Thoracic aorta (tissue), 2 donors: ENCODE measurements at regions not wholly inside any gene's neighbourhood (a gene's known extent, or its start where the extent isn't known, plus 50 kb on each side); places are given as distances from the start of the nearest gene placed in this dataset.

Experiments used
- ATAC-seq: fragments of 150-250 bp; one replicate; pipeline ENCODE4 v1.8.0; 2017; ENCODE audit warnings: low read depth; ENCODE audit not compliant: insufficient number of reproducible peaks, low FRiP score
- DNase-seq: peaks from one replicate; pipeline ENCODE4 v3.0.0-alpha.2; 2020; ENCODE audit warnings: low spot score
- H3K27ac ChIP-seq, 2 donors: fragments of 200-600 bp; sonication (generic); 1 replicate in 1 of 2; 2 replicates in 1 of 2; pipeline ENCODE4 v1.5.1; 2016; ENCODE audit warnings: mild to moderate bottlenecking in 2 of 2, moderate library complexity in 2 of 2
- H3K27me3 ChIP-seq: fragments of 200-600 bp; sonication (generic); replicated peaks from 2 replicates; pipeline ENCODE4 v1.6.0; 2016; ENCODE audit warnings: mild to moderate bottlenecking; ENCODE audit not compliant: insufficient read depth
- H3K36me3 ChIP-seq: fragments of 200-600 bp; sonication (generic); one replicate; pipeline ENCODE4 v1.5.1; 2016
- H3K4me1 ChIP-seq, 2 donors: fragments of 200-600 bp; sonication (generic); 1 replicate in 1 of 2; 2 replicates in 1 of 2; pipeline versions ENCODE4 v1.5.1 to v1.6.0; 2016; ENCODE audit warnings: low read depth in 2 of 2, mild to moderate bottlenecking in 1 of 2; ENCODE audit not compliant: control insufficient read depth in 1 of 2
- H3K4me3 ChIP-seq: fragments of 200-600 bp; sonication (generic); 2 replicates; pipeline ENCODE4 v1.5.1; 2016; ENCODE audit warnings: mild to moderate bottlenecking
- H3K9me3 ChIP-seq: fragments of 200-600 bp; sonication (generic); 2 replicates; pipeline ENCODE4 v1.5.1; 2016
- CTCF ChIP-seq: fragments of 200-600 bp; sonication (generic); IDR thresholded peaks from one replicate; pipeline ENCODE4 v1.5.1; 2019; ENCODE audit warnings: antibody characterized with exemption

GRCh38 chr2:37512971-37513370, 158.5 kb downstream of the CDC42EP3 start:
- Histone ChIP-seq H3K9me3 (no peaks in the 10 kb centered on the region), H3K4me3 (no peak overlapping the region), H3K27me3 (no peaks in the 10 kb centered on the region), H3K36me3 (no peaks in the 10 kb centered on the region), H3K27ac (no peak overlapping the region), H3K4me1 (peaks cover 1 to 6% of the 10 kb centered on the region in 2 donors)
- TF ChIP-seq CTCF: no peak
- ATAC-seq (no peak), DNase-seq (no peak)

- peak overlapping the region; percentile 21 for H3K4me3 ChIP-seq
- ATAC-seq (peak; percentile 89), DNase-seq (peak; percentile 12)
- TF ChIP-seq CTCF: no peak
- peak overlapping the region; percentile 81 to 85 for H3K27ac ChIP-seq
- no peaks in the 10 kb centered on the region for H3K27me3 ChIP-seq
- H3K4me1 ChIP-seq: peaks cover 15 to 25% of the 10 kb centered on the region in 2 donors
- no peaks in the 10 kb centered on the region for H3K36me3 ChIP-seq
- no peaks in the 10 kb centered on the region for H3K9me3 ChIP-seq
Measured at GRCh38 chr2:37523814-37524362, 147.6 kb downstream of the CDC42EP3 start.

- Histone ChIP-seq H3K4me3 (no peak overlapping the region), H3K27ac (no peak overlapping the region), H3K4me1 (peaks cover 15 to 33% of the 10 kb centered on the region in 2 donors), H3K36me3 (no peaks in the 10 kb centered on the region), H3K9me3 (no peaks in the 10 kb centered on the region), H3K27me3 (no peaks in the 10 kb centered on the region)
- TF ChIP-seq CTCF: no peak
- ATAC-seq: no peak
- no peak for DNase-seq
Measured at GRCh38 chr2:37526323-37526722, 145.1 kb downstream of the CDC42EP3 start.

- DNase-seq (no peak), ATAC-seq (no peak)
- H3K27me3 ChIP-seq: no peaks in the 10 kb centered on the region
- no peak for TF ChIP-seq CTCF
- peaks cover 15 to 33% of the 10 kb centered on the region in 2 donors for H3K4me1 ChIP-seq
- H3K9me3 ChIP-seq: no peaks in the 10 kb centered on the region
- H3K4me3 ChIP-seq: no peak overlapping the region
- no peaks in the 10 kb centered on the region for H3K36me3 ChIP-seq
- no peak overlapping the region for H3K27ac ChIP-seq
Measured at GRCh38 chr2:37526856-37527255, 144.6 kb downstream of the CDC42EP3 start.

GRCh38 chr2:37527361-37527760, 144.1 kb downstream of the CDC42EP3 start:
- no peak overlapping the region for H3K27ac ChIP-seq
- DNase-seq (no peak), ATAC-seq (no peak)
- no peaks in the 10 kb centered on the region for H3K9me3 ChIP-seq
- TF ChIP-seq CTCF: no peak
- H3K36me3 ChIP-seq: no peaks in the 10 kb centered on the region
- H3K27me3 ChIP-seq: no peaks in the 10 kb centered on the region
- no peak overlapping the region for H3K4me3 ChIP-seq
- H3K4me1 ChIP-seq: peaks cover 15 to 33% of the 10 kb centered on the region in 2 donors
